Hematopoietic multipotent progenitor cell treated with erythropoietin and hydrocortisone succinate and interleukin-3 and kit ligand, for 4 days (in vitro differentiated cells): ENCODE measurements at regions not wholly inside any gene's neighbourhood (a gene's known extent, or its start where the extent isn't known, plus 50 kb on each side); places are given as distances from the start of the nearest gene placed in this dataset.
"Not testable (repeated sequence)": the region's sequence is repeated elsewhere in the genome, so short reads cannot be mapped to it uniquely, and the experiment has no call there.

ENCODE experiments used
- DNase-seq: peaks from one replicate; pipeline ENCODE4 v3.0.0-alpha.2; 2015

DNA sequence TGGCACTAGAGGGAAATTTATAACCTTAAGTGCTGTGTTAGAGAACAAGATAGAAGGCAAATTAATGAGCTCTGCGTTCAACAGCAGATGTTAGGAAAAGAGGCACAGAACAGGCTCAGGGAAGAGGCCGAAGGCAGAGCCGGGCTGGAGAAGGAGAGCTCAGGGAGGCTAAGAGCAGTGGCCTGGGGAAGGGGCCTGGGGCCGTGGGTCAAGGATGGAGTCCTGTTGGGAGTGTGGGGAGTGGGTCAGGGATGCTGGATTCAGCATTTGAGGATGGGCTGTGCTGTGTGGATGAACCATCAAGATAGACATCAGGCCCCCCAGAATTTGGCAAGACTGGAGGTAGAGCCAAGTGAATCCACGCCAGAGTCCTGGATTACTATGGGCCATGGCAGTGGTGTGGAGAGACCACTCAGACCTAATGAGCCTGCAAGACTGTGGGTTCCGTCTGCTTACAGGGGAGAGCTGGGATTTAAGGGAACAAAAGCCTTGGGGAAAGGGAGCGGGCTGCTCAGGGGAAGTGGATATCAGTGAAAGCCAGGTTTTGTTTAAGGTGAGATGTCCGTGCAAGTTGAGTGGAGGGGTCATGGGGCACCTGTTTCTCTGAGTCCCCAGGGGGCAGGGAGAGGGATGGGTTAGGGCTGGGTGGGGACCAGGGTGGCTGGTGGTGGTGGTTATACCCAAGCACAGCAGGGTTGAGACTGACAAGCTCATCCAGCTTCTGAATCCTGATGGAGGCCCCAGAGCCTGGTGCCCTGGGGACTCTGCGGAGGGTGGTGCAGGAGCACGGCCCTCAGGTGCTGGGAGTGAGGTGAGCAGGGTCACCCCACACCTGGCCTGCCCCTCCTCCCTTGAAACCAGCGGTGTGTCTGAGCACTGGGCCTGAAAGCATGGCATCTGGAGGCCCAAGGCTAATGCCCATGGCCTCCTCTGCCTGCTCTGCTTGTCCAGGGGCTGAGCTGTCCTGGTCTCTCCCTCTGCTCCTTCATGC lies 101.7 kb downstream of the BMS1 start:
- DNase-seq, result no peak

DNA sequence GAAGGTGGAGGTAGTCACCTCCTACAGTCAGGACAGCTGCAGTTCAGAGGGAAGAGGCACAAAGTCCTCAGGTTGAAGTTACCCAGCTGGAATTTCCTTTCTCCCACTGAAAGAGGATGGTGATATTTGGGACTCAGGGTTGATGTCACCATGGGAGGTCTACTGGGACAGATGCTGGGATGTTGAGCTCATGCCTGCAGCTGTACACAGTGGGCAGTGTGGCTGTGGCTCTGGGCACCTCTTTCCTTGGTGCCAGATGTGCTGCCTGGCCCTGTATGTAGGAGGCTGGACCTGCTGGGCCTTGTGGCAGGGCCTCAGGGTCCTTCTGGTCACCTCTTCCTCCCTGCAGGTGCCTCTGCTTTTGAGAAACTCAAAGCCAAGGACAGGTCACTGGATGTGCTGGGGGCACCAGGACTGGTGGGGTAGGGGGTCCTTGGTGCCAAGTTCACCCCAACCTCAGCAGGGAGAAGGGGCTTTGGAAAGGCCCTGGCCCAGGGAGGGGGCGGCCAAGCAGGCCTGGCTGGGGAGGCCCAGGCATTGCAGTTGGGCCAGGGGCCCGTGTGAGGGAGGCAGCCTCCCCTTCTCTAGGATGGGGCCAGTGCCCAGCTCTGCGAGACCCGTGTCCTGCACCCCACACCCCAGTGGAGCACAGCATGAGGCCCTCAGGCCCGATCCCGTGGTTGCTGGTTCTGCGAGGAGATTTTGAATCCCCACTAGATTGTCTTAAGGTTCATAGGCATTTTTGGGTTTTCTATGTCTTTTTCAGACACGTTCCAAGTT lies 103.1 kb downstream of the BMS1 start:
- no peak for DNase-seq

GRCh38 chr10:42887734-42888503 lies 105.3 kb downstream of the BMS1 start:
- no peak for DNase-seq

- DNase-seq, result no peak
These were observed 106.0 kb downstream of the BMS1 start for GRCh38 chr10:42888504-42889095.

DNA sequence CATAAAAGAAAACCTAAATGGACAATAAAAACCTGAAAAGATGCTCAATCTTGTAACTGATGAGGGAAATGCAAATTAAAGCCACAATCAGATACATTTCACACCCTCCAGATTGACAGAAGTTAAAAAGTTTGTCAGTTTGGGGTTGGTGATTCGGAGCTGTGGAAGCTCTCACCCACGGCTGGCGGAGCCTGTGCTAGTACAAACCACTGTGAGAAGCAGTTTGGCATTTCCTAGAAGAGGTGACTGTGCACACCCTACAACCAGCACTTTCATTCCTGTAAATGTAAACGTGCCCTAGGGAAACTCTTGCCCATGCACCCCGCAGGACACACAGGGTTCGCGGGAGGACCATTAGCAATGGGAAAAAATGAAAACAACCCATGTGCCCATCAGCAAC lies 114.1 kb downstream of the BMS1 start:
- DNase-seq, result no peak

- no peak for DNase-seq
These were observed 115.7 kb downstream of the BMS1 start for GRCh38 chr10:42898037-42898960.

GRCh38 chr10:42899036-42899435 lies 116.4 kb downstream of the BMS1 start:
- DNase-seq, result no peak

- not testable (repeated sequence) for DNase-seq
These were observed 117.8 kb downstream of the BMS1 start for GRCh38 chr10:42900346-42900745.

- no peak for DNase-seq
These were observed 128.8 kb downstream of the BMS1 start for GRCh38 chr10:42911359-42911758.

- DNase-seq, result no peak
These were observed 134.4 kb downstream of the BMS1 start for GRCh38 chr10:42916974-42917373.

GRCh38 chr10:42917821-42918220 lies 135.2 kb downstream of the BMS1 start:
- DNase-seq, result no peak

DNA sequence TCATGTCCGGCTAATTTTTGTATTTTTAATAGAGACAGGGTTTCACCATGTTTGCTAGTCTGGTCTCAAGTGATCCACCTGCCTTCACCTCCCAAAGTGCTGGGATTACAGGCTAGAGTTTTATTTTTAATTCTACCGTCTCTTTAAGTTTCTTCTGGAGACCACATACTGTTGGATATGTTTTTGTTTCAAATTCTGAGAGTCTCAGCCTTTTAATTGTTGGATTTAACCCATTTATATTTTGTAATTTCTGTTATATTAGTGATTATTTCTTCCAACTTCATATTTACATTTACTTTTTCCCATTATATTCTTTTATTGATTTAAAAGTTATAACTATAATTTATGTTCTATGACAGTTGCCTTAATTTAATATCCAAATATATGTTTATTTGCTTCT lies 139.4 kb downstream of the BMS1 start:
- no peak for DNase-seq

GRCh38 chr10:42924484-42924883 lies 141.9 kb downstream of the BMS1 start:
- DNase-seq, result peak; percentile 5

DNA sequence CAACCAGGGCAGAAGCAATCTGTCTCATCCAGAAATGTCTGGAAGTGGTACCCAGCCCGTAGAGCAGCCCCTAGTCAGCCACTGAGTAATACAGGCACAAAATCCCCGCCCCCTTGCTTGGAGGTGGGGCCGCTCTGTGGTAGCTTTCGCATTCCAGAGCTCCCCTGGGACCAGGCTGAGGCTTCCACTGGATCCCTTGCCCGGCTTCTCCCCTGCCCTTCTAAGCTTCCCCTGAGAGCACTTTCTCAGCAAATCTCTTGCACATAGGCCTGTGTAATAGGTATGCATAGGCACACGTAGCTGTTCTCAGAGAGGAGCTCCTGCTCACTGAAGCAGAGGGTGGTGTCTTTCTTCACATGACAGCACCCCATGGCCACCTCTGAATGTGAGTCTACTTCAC lies 144.2 kb downstream of the BMS1 start:
- DNase-seq, result no peak

DNA sequence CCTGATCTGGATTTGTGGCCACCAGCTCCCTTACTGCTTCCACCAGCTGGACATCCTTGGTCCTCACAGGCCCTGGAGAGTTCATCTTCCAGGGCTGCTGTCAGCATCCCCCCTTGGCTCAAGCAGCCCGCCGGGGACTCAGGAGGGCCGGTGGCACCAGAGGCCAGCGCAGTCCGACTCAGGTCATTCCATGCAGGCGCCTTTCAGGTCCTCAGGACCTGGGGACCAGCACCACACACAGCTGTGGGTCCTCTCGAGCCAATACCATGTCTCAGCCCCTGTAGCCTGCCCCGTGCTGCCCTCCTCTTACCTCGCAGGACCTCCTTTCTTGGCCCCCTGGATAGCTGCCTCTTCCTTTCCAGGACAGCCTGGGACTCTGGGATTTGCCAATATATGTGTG lies 145.5 kb downstream of the BMS1 start:
- no peak for DNase-seq

- no peak for DNase-seq
These were observed 146.6 kb downstream of the BMS1 start for GRCh38 chr10:42929236-42929635.

DNA sequence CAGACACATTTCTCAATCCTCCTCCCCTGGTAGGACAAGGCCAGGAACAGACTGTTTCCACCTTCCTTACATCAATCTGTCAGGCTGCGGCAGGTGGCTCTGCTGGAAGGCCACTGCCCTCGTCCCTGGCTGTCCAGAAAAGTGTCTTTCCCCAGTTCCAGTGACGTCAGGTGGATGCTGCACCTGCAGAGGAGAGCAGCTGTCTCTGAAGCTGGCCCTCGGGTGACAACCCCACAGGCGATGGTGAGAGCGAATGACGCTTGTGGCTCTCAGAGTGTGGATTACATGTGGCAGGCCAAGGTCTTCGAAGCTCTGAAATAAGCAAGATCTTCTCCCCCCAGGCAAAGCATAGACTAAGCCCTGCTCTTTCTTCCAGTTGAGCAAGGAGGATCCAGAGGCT lies 146.9 kb upstream of the RET start:
- DNase-seq, result no peak

DNA sequence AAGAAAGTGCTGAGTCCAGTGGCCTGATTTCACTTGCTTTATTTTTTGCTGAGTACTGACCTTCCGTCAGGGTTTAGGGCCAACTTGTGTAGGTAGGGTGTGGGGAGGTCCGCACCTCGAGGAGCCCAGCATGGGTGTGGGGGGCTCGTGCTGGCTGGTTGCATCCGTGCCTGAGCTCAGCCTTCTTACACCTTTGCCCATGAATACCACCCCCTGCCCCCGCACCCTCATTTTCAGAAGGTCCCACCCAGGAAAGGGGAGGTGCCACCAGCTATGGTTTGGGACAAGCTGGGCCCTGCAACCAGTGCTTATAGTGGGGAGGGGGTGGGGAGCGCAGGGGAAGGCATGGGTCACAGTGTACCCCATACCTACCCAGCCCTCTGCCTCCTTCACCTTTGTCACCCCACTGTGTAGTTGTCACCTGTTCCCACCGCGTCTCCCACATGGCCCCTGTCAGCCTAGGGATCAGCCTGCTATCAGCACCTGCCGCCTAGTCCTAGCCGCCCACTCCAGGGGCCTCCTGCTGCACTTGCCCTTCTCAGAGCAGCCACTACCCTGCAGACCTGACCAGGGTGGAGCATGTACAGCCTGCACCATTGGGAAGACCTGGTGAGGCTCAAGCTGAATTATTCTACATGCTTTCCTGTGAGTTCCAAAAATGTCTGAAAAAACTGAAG lies 146.2 kb upstream of the RET start:
- DNase-seq, result no peak

GRCh38 chr10:42932116-42932515 lies 144.8 kb upstream of the RET start:
- DNase-seq, result no peak

GRCh38 chr10:42932735-42933447 lies 144.0 kb upstream of the RET start:
- DNase-seq, result peak; percentile 36
